HCT116 (cell line): ENCODE measurements at regions not wholly inside any gene's neighbourhood (a gene's known extent, or its start where the extent isn't known, plus 50 kb on each side); places are given as distances from the start of the nearest gene placed in this dataset.

Source experiments
- EZH2phosphoT487 ChIP-seq: fragments of 200-600 bp; IDR thresholded peaks from 2 replicates; pipeline ENCODE4 v1.6.1; 2018; ENCODE audit warnings: antibody characterized with exemption, borderline replicate concordance
- JUND ChIP-seq: IDR thresholded peaks from 2 replicates; pipeline ENCODE4 v1.6.1; 2012
- POLR2A ChIP-seq: IDR thresholded peaks from 2 replicates; pipeline ENCODE4 v1.7.0; 2011; ENCODE audit warnings: borderline replicate concordance; ENCODE audit not compliant: insufficient read depth, insufficient read length; ENCODE audit errors: extremely low read depth
- POLR2AphosphoS5 ChIP-seq: IDR thresholded peaks from 2 replicates; pipeline ENCODE4 v1.6.1; 2011; ENCODE audit warnings: mild to moderate bottlenecking, low read depth, low read length, moderate library complexity
- RAD21 ChIP-seq: IDR thresholded peaks from 2 replicates; pipeline ENCODE4 v1.6.1; 2012; ENCODE audit warnings: low read depth, mild to moderate bottlenecking
- SP1 ChIP-seq: IDR thresholded peaks from 2 replicates; pipeline ENCODE4 v1.6.1; 2012; ENCODE audit warnings: low read depth
- TCF7L2 ChIP-seq: IDR thresholded peaks from 2 replicates; pipeline ENCODE4 v1.7.0; 2011; ENCODE audit warnings: borderline replicate concordance, inconsistent platforms; ENCODE audit not compliant: insufficient read depth, insufficient read length; ENCODE audit errors: extremely low read depth
- YY1 ChIP-seq: IDR thresholded peaks from 2 replicates; pipeline ENCODE4 v1.6.1; 2011; ENCODE audit warnings: low read length, low read depth, moderate library complexity, mild to moderate bottlenecking; ENCODE audit not compliant: insufficient replicate concordance; ENCODE audit errors: extremely low read depth
- TF ChIP-seq, protein P1 (sequence below), 3 experiments: fragments of 200-600 bp in 1 of 3; sonication (generic) in 1 of 3; IDR thresholded peaks in 2 of 3; conservative IDR thresholded peaks in 1 of 3; 2 replicates each; pipeline ENCODE4 v1.5.1; 2012 to 2017; ENCODE audit warnings: low read depth in 2 of 3, low read length in 2 of 3, antibody characterized with exemption in 1 of 3, borderline replicate concordance in 1 of 3, control low read depth in 1 of 3, mild to moderate bottlenecking in 1 of 3, mixed read lengths in 1 of 3, mixed run types in 1 of 3, moderate library complexity in 1 of 3; ENCODE audit not compliant: insufficient read depth in 1 of 3

DNA sequence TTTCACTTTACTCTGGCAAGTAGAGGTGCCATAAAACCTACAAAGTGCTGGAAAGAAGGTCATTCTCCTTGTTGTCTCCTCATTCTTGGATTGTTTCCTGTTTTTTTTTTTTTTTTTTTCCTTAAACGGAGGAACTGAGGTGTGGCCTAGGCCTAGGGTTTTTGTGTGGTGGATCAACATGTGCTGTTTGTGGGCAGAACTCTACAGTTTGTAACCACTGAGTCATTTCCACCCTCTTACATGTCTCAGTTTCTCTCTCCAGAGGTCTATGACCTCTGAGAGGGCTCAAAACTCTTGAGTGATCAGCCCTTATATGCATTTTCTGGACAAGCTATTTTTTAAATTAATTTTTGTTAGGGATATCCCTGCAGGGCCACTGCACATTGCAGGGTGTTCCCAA lies 296.0 kb downstream of the PPP1R3A start:
- TF ChIP-seq POLR2A (no peak), EZH2phosphoT487 (no peak), POLR2AphosphoS5 (no peak), SP1 (no peak), YY1 (no peak), RAD21 (no peak), JUND (no peak), TCF7L2 (no peak)
- TF ChIP-seq, protein P1, sequence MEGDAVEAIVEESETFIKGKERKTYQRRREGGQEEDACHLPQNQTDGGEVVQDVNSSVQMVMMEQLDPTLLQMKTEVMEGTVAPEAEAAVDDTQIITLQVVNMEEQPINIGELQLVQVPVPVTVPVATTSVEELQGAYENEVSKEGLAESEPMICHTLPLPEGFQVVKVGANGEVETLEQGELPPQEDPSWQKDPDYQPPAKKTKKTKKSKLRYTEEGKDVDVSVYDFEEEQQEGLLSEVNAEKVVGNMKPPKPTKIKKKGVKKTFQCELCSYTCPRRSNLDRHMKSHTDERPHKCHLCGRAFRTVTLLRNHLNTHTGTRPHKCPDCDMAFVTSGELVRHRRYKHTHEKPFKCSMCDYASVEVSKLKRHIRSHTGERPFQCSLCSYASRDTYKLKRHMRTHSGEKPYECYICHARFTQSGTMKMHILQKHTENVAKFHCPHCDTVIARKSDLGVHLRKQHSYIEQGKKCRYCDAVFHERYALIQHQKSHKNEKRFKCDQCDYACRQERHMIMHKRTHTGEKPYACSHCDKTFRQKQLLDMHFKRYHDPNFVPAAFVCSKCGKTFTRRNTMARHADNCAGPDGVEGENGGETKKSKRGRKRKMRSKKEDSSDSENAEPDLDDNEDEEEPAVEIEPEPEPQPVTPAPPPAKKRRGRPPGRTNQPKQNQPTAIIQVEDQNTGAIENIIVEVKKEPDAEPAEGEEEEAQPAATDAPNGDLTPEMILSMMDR (IDR thresholded peaks at IDR 0.05 in 2 of 3, conservative IDR thresholded peaks at IDR 0.05 in 1 of 3; ENCODE audit: borderline replicate concordance in 1 of 3, insufficient read depth in 1 of 3, low read depth in 2 of 3, low read length in 2 of 3) = no peak
